ENCODE measurements at regions not wholly inside any gene's neighbourhood (a gene's known extent, or its start where the extent isn't known, plus 50 kb on each side); places are given as distances from the start of the nearest gene placed in this dataset.

GRCh38 chr6:113142671-113143174, 714.4 kb upstream of the MARCKS start:
- TF ChIP-seq CTCF (conservative IDR thresholded peaks at IDR 0.05): no peak
- no peak for TF ChIP-seq ZFX (IDR thresholded peaks at IDR 0.05)

Measured in C4-2B (cell line).